Thyroid gland (tissue), 4 donors: ENCODE measurements at regions not wholly inside any gene's neighbourhood (a gene's known extent, or its start where the extent isn't known, plus 50 kb on each side); places are given as distances from the start of the nearest gene placed in this dataset.

Source experiments
- CTCF ChIP-seq, 6 experiments: fragments of 200-600 bp in 3 of 6; fragments of 450-650 bp in 3 of 6; sonication (generic) in 3 of 6; IDR thresholded peaks; one replicate each; pipeline ENCODE4 v1.5.1; 2016 to 2019; ENCODE audit warnings: antibody characterized with exemption in 6 of 6, mild to moderate bottlenecking in 2 of 6, inconsistent platforms in 1 of 6, moderate library complexity in 1 of 6
- POLR2A ChIP-seq, 2 donors: fragments of 450-650 bp; IDR thresholded peaks; one replicate each; pipeline ENCODE4 v1.6.1; 2017; ENCODE audit warnings: antibody characterized with exemption in 2 of 2, mild to moderate bottlenecking in 2 of 2, moderate library complexity in 1 of 2

GRCh38 chr6:169075211-169075914, 178.3 kb downstream of the THBS2 start:
- TF ChIP-seq CTCF (IDR thresholded peaks at IDR 0.05), result no peak
- TF ChIP-seq POLR2A (IDR thresholded peaks at IDR 0.05), result no peak
